ENCODE measurements at regions not wholly inside any gene's neighbourhood (a gene's known extent, or its start where the extent isn't known, plus 50 kb on each side); places are given as distances from the start of the nearest gene placed in this dataset.

- TF ChIP-seq CTCF (IDR thresholded peaks at IDR 0.05) (no peak), POLR2AphosphoS5 (IDR thresholded peaks at IDR 0.05) (no peak)
Measured at GRCh38 chr2:175842996-175843395, 159.1 kb downstream of the LNPK start.
